Erythroblast (primary cell): ENCODE measurements at regions not wholly inside any gene's neighbourhood (a gene's known extent, or its start where the extent isn't known, plus 50 kb on each side); places are given as distances from the start of the nearest gene placed in this dataset.

Source experiments
- GATA1 ChIP-seq: IDR thresholded peaks from 2 replicates; pipeline ENCODE4 v1.6.1; 2011; ENCODE audit warnings: low read depth, mild to moderate bottlenecking, control low read depth, low read length, moderate library complexity
- POLR2A ChIP-seq: IDR thresholded peaks from 2 replicates; pipeline ENCODE4 v1.6.1; 2011; ENCODE audit warnings: mild to moderate bottlenecking, low read length

GRCh38 chr7:136392856-136393255 lies 415.7 kb upstream of the MTPN start:
- TF ChIP-seq POLR2A: no peak
- TF ChIP-seq GATA1: no peak
